GM12878 (cell line): ENCODE measurements at regions not wholly inside any gene's neighbourhood (a gene's known extent, or its start where the extent isn't known, plus 50 kb on each side); places are given as distances from the start of the nearest gene placed in this dataset.

Source experiments
- ATAC-seq: fragments of 200-7000 bp; cut with Tn5 transposase; 3 replicates; pipeline ENCODE4 v1.9.1; 2020; ENCODE audit warnings: mild to moderate bottlenecking, moderate library complexity
- BruUV-seq: library from RNA; stranded (reverse); fragments of 400-500 nt; replicated peaks from 2 replicates; lab custom pipeline; 2021; lab: Mats Ljungman, UMichigan
- CTCF ChIA-PET: fragments of 300-600 bp; sonication (Branson Sonifier 250); formaldehyde crosslinking; extraction: SDS; loops from one replicate; lab custom pipeline; 2021; ENCODE audit warnings: inconsistent platforms; lab: Yijun Ruan, JAX
- POLR2A ChIA-PET: fragments of 350-600 bp; formaldehyde crosslinking; extraction: SDS; loops from one replicate; lab custom pipeline; 2021; ENCODE audit warnings: inconsistent platforms; lab: Charles Lee
- RAD21 ChIA-PET: fragments of 300-600 bp; sonication (Branson Sonifier 250); formaldehyde crosslinking; loops from one replicate; lab custom pipeline; 2023; ENCODE audit warnings: antibody characterized with exemption; ENCODE audit not compliant: unreplicated experiment; lab: Charles Lee
- SMC1A ChIA-PET: fragments of 300-600 bp; sonication (Branson Sonifier 250); formaldehyde crosslinking; loops from one replicate; lab custom pipeline; 2023; ENCODE audit not compliant: unreplicated experiment, uncharacterized antibody; lab: Charles Lee
- DNase-seq: peaks from one replicate; pipeline ENCODE4 v3.0.0-alpha.2; 2011; ENCODE audit warnings: low read depth, low spot score
- FAIRE-seq: peaks from 3 replicates; lab custom pipeline; 2011; peaks lifted over from hg19 to GRCh38; lab: Jason Lieb, UNC
- H2AFZ ChIP-seq: 2 replicates; pipeline ENCODE4 v1.6.0; 2011; ENCODE audit warnings: low read depth, low read length, control low read depth; ENCODE audit not compliant: control insufficient read depth
- H3K27ac ChIP-seq: 2 replicates; pipeline ENCODE4 v1.5.1; 2011; ENCODE audit warnings: control low read depth; ENCODE audit not compliant: control insufficient read depth, insufficient read depth
- H3K27me3 ChIP-seq, 2 experiments: replicated peaks in 1 of 2; 2 replicates each; pipeline versions ENCODE4 v1.6.0 to v1.6.1; 2011; ENCODE audit warnings: low read length in 1 of 2; ENCODE audit not compliant: control insufficient read depth in 2 of 2, insufficient read depth in 2 of 2
- H3K36me3 ChIP-seq, 2 experiments: 2 replicates each; pipeline ENCODE4 v1.5.1; 2011; ENCODE audit warnings: low read length in 1 of 2; ENCODE audit not compliant: control insufficient read depth in 2 of 2, insufficient read depth in 2 of 2
- H3K4me1 ChIP-seq: 2 replicates; pipeline ENCODE4 v1.6.1; 2011; ENCODE audit warnings: mild to moderate bottlenecking, low read length, moderate library complexity, mixed read lengths; ENCODE audit not compliant: control insufficient read depth, insufficient read depth
- H3K4me2 ChIP-seq: 2 replicates; pipeline ENCODE4 v1.6.0; 2011; ENCODE audit warnings: control low read depth; ENCODE audit not compliant: control insufficient read depth, insufficient read depth
- H3K4me3 ChIP-seq: fragments of 200-600 bp; sonication (generic); 2 replicates; pipeline ENCODE4 v1.5.1; 2016
- H3K79me2 ChIP-seq: 2 replicates; pipeline ENCODE4 v1.6.0; 2011; ENCODE audit warnings: low read length; ENCODE audit not compliant: control insufficient read depth, insufficient read depth
- H3K9ac ChIP-seq: 2 replicates; pipeline ENCODE4 v1.8.0; 2011; ENCODE audit warnings: low read length, control low read depth, mixed read lengths; ENCODE audit not compliant: control insufficient read depth, insufficient read depth
- H3K9me3 ChIP-seq: replicated peaks from 3 replicates; pipeline ENCODE4 v1.5.1; 2011; ENCODE audit warnings: mild to moderate bottlenecking, low read length; ENCODE audit not compliant: control insufficient read depth, insufficient read depth
- H4K20me1 ChIP-seq: 2 replicates; pipeline ENCODE4 v1.6.0; 2011; ENCODE audit not compliant: control insufficient read depth, insufficient read depth
- BCLAF1 ChIP-seq: fragments of 450-650 bp; IDR thresholded peaks from 2 replicates; pipeline ENCODE4 v1.6.1; 2017; ENCODE audit warnings: antibody characterized with exemption, mild to moderate bottlenecking, moderate library complexity
- CBFB ChIP-seq: IDR thresholded peaks from 2 replicates; pipeline ENCODE4 v1.6.1; 2016; ENCODE audit warnings: antibody characterized with exemption, low read depth
- FOXM1 ChIP-seq: IDR thresholded peaks from 2 replicates; pipeline ENCODE4 v1.6.1; 2012; ENCODE audit warnings: low read depth, mild to moderate bottlenecking, inconsistent platforms, low read length, moderate library complexity
- KDM1A ChIP-seq: fragments of 200-600 bp; sonication (generic); IDR thresholded peaks from 2 replicates; pipeline ENCODE4 v1.6.1; 2016; ENCODE audit warnings: borderline replicate concordance
- MEF2B ChIP-seq: fragments of 450-650 bp; IDR thresholded peaks from 2 replicates; pipeline ENCODE4 v1.6.1; 2018; ENCODE audit warnings: mild to moderate bottlenecking, moderate library complexity; ENCODE audit not compliant: partially characterized antibody, poor library complexity, severe bottlenecking
- NR2C1 ChIP-seq: fragments of 450-650 bp; IDR thresholded peaks from 2 replicates; pipeline ENCODE4 v1.6.1; 2017; ENCODE audit warnings: antibody characterized with exemption, mild to moderate bottlenecking, moderate library complexity
- POLR2AphosphoS5 ChIP-seq: IDR thresholded peaks from 2 replicates; pipeline ENCODE4 v1.6.1; 2011; ENCODE audit warnings: mild to moderate bottlenecking, low read length, inconsistent platforms
- SREBF1 ChIP-seq: IDR thresholded peaks from 2 replicates; pipeline ENCODE4 v1.6.1; 2012; ENCODE audit warnings: mild to moderate bottlenecking, low read length
- ZNF622 ChIP-seq: fragments of 450-650 bp; IDR thresholded peaks from 2 replicates; pipeline ENCODE4 v1.6.1; 2017; ENCODE audit warnings: mild to moderate bottlenecking, inconsistent platforms
- WGBS: methylation state at CpG from one replicate; pipeline ENCODE4 v1.1.6; 2016; ENCODE audit warnings: low lambda C conversion rate; ENCODE audit not compliant: insufficient replicate concordance, insufficient coverage; ENCODE audit errors: missing lambda C conversion rate; 5-methylcytosine and 5-hydroxymethylcytosine counted together
- in situ Hi-C: fragments of 300-500 bp; cut with MboI; formaldehyde crosslinking; loops from 9 replicates; pipeline ENCODE4 v1.14.3; 2018; ENCODE audit warnings: mixed read lengths
- intact Hi-C: fragments of 100-400 bp; cut with micrococcal nuclease; formaldehyde crosslinking; loops from one replicate; pipeline ENCODE4 v1.14.2; 2022; ENCODE audit not compliant: unreplicated experiment

GRCh38 chr3:118146658-118147375, 887.8 kb downstream of the IGSF11 start:
- no TSS peak for BruUV-seq
- POLR2A ChIA-PET = no interaction called here
- Histone ChIP-seq H3K27ac (no peak overlapping the region), H3K4me1 (no peaks in the 10 kb centered on the region), H3K4me3 (no peak overlapping the region), H3K9me3 (no peaks in the 10 kb centered on the region), H3K4me2 (no peak overlapping the region), H2AFZ (no peak overlapping the region), H4K20me1 (no peaks in the 10 kb centered on the region), H3K36me3 (no peaks in the 10 kb centered on the region), H3K79me2 (no peaks in the 10 kb centered on the region), H3K9ac (no peak overlapping the region), H3K27me3 (no peaks in the 10 kb centered on the region)
- CTCF ChIA-PET = no interaction called here
- 8% methylated on average over 6 of the region's 6 CpGs for WGBS
- RAD21 ChIA-PET = no interaction called here
- ATAC-seq = no peak
- intact Hi-C loops = no loop called here
- SMC1A ChIA-PET = no interaction called here
- DNase-seq = no peak
- in situ Hi-C loops = no loop called here
- FAIRE-seq = no peak
- TF ChIP-seq SREBF1 = no peak
- no peak for TF ChIP-seq CBFB
- no peak for TF ChIP-seq FOXM1

- Histone ChIP-seq H4K20me1 (no peaks in the 10 kb centered on the region), H3K4me3 (no peak overlapping the region), H2AFZ (no peak overlapping the region), H3K4me2 (no peak overlapping the region), H3K79me2 (no peaks in the 10 kb centered on the region), H3K36me3 (no peaks in the 10 kb centered on the region), H3K27ac (no peak overlapping the region), H3K4me1 (no peaks in the 10 kb centered on the region), H3K9ac (no peak overlapping the region), H3K9me3 (no peaks in the 10 kb centered on the region), H3K27me3 (no peaks in the 10 kb centered on the region)
- DNase-seq (no peak), ATAC-seq (no peak), FAIRE-seq (no peak)
- POLR2A ChIA-PET = no interaction called here
- intact Hi-C loops (no loop called here), in situ Hi-C loops (no loop called here)
- no peak for TF ChIP-seq KDM1A
- no peak for TF ChIP-seq ZNF622
- TF ChIP-seq BCLAF1 = no peak
- TF ChIP-seq POLR2AphosphoS5 = no peak
- no peak for TF ChIP-seq MEF2B
- TF ChIP-seq NR2C1 = no peak
- CTCF ChIA-PET = no interaction called here
- no TSS peak for BruUV-seq
- RAD21 ChIA-PET = no interaction called here
- SMC1A ChIA-PET = no interaction called here
These were observed 883.5 kb downstream of the IGSF11 start for GRCh38 chr3:118151164-118151563.
